OCI-LY3 (cell line): ENCODE measurements at regions not wholly inside any gene's neighbourhood (a gene's known extent, or its start where the extent isn't known, plus 50 kb on each side); places are given as distances from the start of the nearest gene placed in this dataset.

Experiments used
- CTCF ChIP-seq: fragments of 200-600, 300-600 bp; sonication (generic); IDR thresholded peaks from 2 replicates; pipeline ENCODE4 v1.5.1; 2014; ENCODE audit warnings: antibody characterized with exemption, low read length, low read depth
- EZH2phosphoT487 ChIP-seq: fragments of 200-600 bp; shearing (Covaris generic); IDR thresholded peaks from 2 replicates; pipeline ENCODE4 v1.6.1; 2018; ENCODE audit warnings: antibody characterized with exemption, mixed run types, low read depth

- TF ChIP-seq CTCF (no peak), EZH2phosphoT487 (no peak)
Measured at GRCh38 chr3:189490749-189491148, 140.4 kb upstream of the TP63 start.
